GM04503 (cell line): ENCODE measurements at regions not wholly inside any gene's neighbourhood (a gene's known extent, or its start where the extent isn't known, plus 50 kb on each side); places are given as distances from the start of the nearest gene placed in this dataset.
"Not testable (repeated sequence)": the region's sequence is repeated elsewhere in the genome, so short reads cannot be mapped to it uniquely, and the experiment has no call there.

Experiments
- DNase-seq: peaks from one replicate; pipeline ENCODE4 v3.0.0-alpha.2; 2012; ENCODE audit warnings: low read depth

GRCh38 chr13:23947893-23948292 is 50.6 kb upstream of the C1QTNF9B start:
- DNase-seq, result no peak

GRCh38 chr13:23949200-23949599 is 51.9 kb upstream of the C1QTNF9B start:
- no peak for DNase-seq

GRCh38 chr13:23949736-23950135 is 52.4 kb upstream of the C1QTNF9B start:
- DNase-seq, result no peak

DNA sequence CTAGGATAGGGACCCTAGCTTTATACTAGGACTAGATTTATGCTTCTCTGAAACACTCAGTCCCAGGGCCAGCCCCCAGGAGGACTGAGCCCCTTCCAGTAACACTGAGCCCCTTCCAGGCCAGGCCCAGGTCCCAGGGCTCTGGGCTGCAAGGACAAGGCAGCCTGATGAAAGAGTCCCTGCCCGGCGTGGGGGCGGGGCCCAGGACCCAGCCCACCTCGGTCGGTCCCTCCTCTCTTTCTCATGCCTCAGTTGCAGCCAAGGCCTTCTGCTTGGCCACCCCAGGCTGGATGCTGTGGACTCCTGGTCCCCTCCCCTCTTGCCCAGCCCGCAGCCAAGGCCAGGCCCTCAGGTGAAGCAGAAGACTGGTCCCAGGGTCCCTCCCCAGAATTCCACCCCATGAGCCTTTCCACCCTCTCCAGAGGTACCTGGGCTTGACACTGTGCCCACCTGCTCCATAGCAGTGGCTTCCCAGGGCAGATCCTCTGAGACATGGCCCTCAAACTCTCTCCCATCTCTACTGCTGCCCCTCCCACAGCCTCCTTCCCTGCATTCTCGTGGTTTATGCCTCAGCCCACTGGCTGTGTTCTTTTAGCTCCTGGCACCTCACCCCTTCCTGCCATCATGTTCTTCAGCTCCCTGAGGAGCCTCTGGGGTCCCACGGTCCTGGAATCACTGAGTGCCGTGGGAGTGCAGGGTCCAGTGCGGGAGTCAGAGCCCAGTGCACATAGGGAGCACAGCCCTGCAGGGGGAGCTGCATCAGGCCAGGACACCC is 53.6 kb upstream of the C1QTNF9B start:
- no peak for DNase-seq

- DNase-seq, result no peak
Measured at GRCh38 chr13:23952796-23953195, 55.5 kb upstream of the C1QTNF9B start.

DNA sequence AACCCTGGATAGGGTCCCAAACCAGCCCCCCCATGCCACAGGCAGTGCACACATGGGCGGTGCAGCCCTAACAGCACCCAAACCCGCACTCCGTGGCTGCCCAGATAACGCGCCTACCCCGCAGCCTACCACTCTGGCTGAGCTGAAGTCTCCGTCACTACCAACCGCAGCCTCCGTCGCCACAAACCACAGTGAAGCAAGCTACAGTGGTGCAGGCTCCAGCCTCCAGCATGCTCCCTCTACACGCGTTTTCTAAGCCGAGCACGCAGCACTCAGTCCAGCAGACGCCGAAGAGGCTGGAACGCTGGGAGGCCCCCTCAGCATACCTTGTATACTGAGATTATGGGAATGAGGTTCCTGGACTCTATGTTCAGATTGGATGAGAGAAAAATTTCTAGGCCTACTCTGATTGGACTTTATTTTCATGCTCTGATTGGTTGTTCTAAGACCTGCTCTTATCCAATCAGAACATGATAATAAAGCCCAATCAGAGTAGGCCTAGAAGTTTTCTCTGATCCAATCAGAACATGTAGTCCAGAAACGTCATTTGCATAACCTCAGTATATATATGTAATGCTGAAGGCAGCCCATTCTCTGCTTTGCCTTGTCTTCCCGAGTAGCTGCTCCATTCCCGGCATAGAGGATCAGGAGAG is 56.7 kb upstream of the C1QTNF9B start:
- DNase-seq, result no peak

GRCh38 chr13:23955064-23955463 is 57.8 kb upstream of the C1QTNF9B start:
- no peak for DNase-seq

GRCh38 chr13:23956106-23956505 is 58.8 kb upstream of the C1QTNF9B start:
- DNase-seq, result no peak

DNA sequence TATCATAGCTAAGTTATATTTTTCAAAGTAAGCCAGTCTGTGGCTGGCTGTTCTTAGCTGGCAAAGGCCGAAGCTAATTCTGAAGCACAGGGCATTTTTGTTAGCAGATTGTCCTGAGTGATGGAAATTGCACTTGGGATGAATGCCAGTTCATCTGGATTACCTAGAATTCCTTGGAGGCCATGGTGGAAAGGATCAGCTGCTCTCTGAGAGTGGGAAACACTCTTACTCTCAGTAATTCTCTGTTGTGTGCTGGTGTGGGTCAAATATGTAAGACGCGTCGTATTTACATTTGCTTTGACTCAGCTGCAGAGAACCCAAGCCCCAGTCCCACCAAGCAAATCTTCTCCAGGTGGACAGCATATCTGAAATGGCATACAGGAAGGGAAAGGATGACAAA is 60.7 kb upstream of the C1QTNF9B start:
- no peak for DNase-seq

- no peak for DNase-seq
Measured at GRCh38 chr13:23959231-23959862, 62.0 kb upstream of the C1QTNF9B start.

- no peak for DNase-seq
Measured at GRCh38 chr13:23960566-23961156, 63.4 kb upstream of the C1QTNF9B start.

DNA sequence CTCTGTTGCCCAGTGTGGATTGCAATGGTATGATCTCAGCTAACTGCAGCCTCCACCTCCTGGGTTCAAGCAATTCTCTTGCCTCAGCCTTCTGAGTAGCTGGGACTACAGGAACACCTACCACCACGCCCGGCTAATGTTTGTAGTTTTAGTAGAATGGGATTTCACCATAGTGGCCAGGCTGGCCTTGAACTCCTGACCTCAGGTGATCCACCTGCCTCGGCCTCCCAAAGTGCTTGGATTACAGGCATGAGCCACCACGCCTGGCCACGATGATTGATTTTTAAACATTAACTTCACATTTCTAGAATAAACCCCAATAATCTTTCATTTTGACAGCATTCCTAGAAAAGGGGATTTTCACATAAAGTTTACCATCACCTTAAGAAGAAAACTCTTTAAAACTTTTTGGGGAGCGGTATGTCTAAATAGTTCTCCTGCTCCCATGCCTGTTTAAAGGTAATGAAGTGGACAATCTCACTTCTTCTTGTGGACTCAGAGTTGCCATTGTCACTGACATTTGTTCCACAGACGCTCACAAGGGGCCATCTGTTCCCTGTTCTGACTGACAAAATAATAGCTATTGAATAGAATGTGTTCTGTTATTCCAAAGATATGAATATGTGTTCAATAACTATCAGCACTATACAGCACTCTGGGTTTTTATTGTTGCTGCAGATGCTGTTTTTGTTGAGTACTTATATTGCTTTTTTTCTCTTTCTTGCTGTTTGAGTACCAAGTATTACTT is 66.1 kb upstream of the C1QTNF9B start:
- DNase-seq, result no peak

DNA sequence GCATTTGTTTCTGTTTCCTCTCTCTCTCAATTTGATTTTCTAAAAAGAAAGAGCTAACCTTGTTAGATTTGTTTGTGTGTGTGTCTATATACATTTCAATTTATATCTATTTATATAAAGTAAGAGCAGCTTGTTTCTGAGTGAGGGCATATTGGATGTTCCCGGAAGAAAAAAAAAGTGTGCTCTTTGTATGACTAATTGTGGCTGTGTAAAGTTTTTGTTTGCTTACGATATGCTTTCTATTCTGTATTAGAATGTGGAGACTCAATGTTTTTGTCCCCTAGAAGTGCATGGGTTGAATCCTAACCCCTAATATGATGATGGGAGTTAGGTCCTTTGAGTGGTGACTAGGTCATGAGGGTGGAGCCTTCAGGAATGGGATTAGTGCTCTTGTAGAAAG is 66.6 kb upstream of the C1QTNF9B start:
- DNase-seq, result no peak

DNA sequence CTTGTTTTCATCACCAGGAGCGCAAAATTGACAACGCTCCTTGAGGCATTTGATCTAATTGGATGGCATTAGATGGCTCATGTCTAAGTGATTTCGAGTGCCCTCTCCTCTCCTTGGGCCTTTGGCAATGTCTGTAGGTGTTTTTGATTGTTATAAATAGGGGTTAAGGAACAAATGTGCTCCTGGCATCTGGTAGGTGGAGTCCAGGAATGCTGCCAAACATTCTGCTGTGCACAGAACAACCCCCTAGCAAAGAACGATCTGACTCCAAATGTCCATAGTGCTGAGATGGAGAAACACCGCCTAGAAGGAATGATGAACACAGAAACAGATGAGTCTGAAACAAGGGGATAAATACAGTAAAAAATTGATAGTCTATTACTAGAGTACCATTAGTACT is 68.0 kb upstream of the C1QTNF9B start:
- DNase-seq, result no peak

DNA sequence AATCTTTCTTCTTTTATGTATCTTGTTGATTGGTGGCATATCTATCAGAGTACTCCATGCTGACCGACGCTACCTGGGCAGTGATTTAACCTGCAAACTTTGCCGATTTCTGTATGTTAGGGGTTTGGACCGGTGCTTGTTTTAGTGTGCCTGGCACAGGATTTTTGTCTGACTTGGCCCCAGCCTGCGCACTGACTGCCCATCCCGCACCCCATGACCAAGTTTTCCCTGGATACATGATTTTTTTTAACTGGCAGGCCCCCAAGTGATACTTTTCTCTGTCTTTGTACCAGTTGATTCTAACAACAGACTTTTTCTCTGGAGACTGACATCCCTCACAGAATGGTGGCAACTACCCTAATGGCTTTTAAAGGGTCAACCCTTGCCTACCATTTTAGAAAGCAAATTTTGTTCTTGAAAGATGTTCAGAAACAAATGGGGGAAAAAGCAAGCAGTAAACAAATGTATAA is 69.0 kb upstream of the C1QTNF9B start:
- DNase-seq, result no peak

DNA sequence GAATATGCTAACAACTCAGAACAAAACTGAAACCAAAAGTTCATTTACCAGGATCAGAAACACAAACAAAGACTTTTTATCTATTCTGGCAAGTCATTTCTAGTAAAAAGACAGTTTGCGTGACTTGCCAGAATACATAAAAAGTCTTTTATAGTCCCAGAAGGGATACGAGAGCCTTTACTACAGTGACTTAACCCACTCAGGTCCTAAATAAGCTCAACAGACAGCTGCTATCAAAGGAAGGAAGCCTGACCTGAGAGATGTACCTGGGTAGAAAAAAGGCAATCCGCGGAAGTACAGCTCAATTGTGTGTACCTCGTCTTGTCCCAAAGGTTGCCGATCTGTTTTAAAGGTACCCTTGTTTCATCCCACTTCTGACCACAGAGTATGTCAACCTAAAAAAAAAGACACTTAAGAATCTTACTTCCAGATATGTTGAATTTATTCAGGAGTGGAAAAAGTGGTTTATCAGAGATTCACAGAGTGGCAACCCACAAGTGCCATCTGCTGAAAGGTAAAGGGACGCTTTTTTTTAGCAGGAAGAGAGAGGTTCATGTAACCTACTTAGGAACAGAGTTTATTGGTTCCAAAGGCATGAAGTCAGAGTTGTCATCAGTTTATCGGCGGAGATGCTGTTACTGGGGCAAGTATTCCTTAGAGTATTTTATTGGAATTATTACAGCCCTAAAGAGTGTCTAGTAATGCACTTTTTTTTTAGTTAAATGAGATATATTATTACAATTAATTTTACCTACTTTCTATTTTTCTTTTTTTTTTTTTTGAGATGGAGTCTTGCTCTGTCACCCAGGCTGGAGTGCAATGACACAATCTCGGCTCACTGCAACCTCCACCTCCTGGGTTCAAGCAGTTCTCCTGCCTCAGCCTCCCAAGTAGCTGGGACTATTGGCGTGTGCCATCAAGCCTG is 69.7 kb upstream of the C1QTNF9B start:
- no peak for DNase-seq

DNA sequence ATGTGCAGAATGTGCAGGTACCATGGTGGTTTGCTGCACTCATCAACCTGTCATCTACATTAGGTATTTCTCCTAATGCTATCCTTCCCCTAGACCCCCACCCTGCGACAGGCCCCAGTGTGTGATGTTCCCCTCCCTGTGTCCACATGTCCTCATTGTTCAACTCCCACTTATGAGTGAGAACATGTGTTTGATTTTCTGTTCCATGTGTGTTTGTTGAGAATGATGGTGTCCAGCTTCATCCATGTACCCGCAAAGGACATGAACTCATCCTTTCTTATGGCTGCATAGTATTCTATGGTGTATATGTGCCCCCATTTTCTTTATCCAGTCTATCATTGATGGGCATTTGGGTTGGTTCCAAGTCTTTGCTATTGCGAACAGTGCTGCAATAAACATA is 70.5 kb upstream of the C1QTNF9B start:
- not testable (repeated sequence) for DNase-seq

DNA sequence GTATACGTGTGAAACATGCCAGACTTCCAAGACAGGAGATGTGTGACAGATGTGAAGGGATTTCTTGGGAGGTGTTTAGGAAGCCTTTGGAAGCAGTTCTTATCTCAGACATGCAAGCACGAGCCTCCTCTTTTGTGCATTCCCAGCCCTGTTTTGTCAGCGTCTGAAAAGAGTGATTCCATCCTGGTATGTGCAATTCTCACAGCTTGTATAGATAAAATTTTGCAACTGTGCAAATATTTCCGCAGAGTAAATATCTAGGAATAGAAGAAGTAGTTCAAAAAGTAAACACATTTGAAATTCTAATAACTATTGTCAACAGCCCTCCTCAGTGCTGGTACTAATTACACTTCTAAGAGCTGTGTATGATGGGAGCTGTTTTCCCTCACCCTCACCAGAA is 72.3 kb upstream of the C1QTNF9B start:
- no peak for DNase-seq

- peak; percentile 53 for DNase-seq
Measured at GRCh38 chr13:23979361-23980159, 82.3 kb upstream of the C1QTNF9B start.

GRCh38 chr13:23980160-23980551 is 82.9 kb upstream of the C1QTNF9B start:
- DNase-seq, result no peak
